ENCODE measurements at regions not wholly inside any gene's neighbourhood (a gene's known extent, or its start where the extent isn't known, plus 50 kb on each side); places are given as distances from the start of the nearest gene placed in this dataset.

DNA sequence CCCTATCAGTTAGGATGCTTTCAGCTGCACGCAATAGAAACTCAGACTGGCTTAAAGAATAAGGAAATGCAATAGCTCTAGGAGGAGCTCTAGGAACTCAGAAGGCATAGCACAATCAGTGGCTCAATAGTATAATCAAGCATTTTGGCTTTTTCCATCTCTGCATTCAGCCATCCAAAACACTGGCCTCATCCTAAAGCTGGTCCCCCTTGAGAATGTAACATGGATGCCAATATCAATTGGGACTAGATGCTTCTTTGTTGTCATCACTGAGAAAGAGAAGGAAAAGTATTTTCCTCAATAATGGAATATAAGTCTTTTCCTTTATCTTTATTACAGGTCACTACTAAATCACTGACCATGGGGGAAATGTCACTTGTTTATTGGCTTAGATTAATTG is 509.5 kb downstream of the PLPP3 start:
- H3K56ac ChIP-seq (ENCODE audit: insufficient read length, low read depth, low read length) = no peak overlapping the region
- Mint-ChIP-seq H3K27me3 (ENCODE audit: low read depth) (no peaks in the 10 kb centered on the region; the same call in 1 of the 2 replicates), H3K4me3 (no peak overlapping the region), H3K9me3 (no peaks in the 10 kb centered on the region), H3K36me3 (ENCODE audit: insufficient read depth in 1 of 3, low read depth in 3 of 3) (no peaks in the 10 kb centered on the region), H3K4me1 (no peaks in the 10 kb centered on the region), H3K27ac (no peak overlapping the region)
- H3K4ac ChIP-seq (ENCODE audit: low read depth, low read length) = no peak overlapping the region
- no peak overlapping the region for H2BK15ac ChIP-seq (ENCODE audit: low read depth, low read length)
- H3K79me1 ChIP-seq (ENCODE audit: insufficient read depth, low read depth, low read length, poor library complexity, severe bottlenecking) = no peaks in the 10 kb centered on the region
- H3K79me2 ChIP-seq (ENCODE audit: insufficient read depth, low read length) = no peaks in the 10 kb centered on the region
- H3K14ac ChIP-seq (ENCODE audit: insufficient read depth, low read length) = no peak overlapping the region
- no peak overlapping the region for H2BK12ac ChIP-seq (ENCODE audit: insufficient read length, low read depth, low read length)
- TF ChIP-seq, protein P1, sequence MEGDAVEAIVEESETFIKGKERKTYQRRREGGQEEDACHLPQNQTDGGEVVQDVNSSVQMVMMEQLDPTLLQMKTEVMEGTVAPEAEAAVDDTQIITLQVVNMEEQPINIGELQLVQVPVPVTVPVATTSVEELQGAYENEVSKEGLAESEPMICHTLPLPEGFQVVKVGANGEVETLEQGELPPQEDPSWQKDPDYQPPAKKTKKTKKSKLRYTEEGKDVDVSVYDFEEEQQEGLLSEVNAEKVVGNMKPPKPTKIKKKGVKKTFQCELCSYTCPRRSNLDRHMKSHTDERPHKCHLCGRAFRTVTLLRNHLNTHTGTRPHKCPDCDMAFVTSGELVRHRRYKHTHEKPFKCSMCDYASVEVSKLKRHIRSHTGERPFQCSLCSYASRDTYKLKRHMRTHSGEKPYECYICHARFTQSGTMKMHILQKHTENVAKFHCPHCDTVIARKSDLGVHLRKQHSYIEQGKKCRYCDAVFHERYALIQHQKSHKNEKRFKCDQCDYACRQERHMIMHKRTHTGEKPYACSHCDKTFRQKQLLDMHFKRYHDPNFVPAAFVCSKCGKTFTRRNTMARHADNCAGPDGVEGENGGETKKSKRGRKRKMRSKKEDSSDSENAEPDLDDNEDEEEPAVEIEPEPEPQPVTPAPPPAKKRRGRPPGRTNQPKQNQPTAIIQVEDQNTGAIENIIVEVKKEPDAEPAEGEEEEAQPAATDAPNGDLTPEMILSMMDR (conservative IDR thresholded peaks at IDR 0.05) = no peak
- H2BK20ac ChIP-seq (ENCODE audit: low read depth, low read length, poor library complexity, severe bottlenecking) = no peak overlapping the region
- H3K4me1 ChIP-seq (ENCODE audit: insufficient read depth, low read length) = no peaks in the 10 kb centered on the region
- no peak overlapping the region for H2BK5ac ChIP-seq (ENCODE audit: insufficient read length, low read length)
- H3K4me2 ChIP-seq (ENCODE audit: insufficient read depth, insufficient read length, low read length) = no peak overlapping the region
- H4K20me1 ChIP-seq (ENCODE audit: control insufficient read depth, insufficient read depth, insufficient read length) = no peaks in the 10 kb centered on the region
- H3K18ac ChIP-seq (ENCODE audit: insufficient read length, low read depth, low read length) = no peak overlapping the region
- no peaks in the 10 kb centered on the region for H3K9me3 ChIP-seq (ENCODE audit: control insufficient read depth, low read depth, low read length)
- H4K8ac ChIP-seq (replicated peaks; ENCODE audit: insufficient read length, low read depth, low read length) = no peak overlapping the region
- H3K23me2 ChIP-seq (ENCODE audit: insufficient read length, low read depth, low read length, poor library complexity, severe bottlenecking) = no peaks in the 10 kb centered on the region
- no peak overlapping the region for H2BK120ac ChIP-seq (ENCODE audit: low read depth, low read length, poor library complexity, severe bottlenecking)
- no CpG with 5 or more reads among the region's 1 CpG for WGBS (ENCODE audit: extremely low coverage, insufficient read length, low lambda C conversion rate)
- H2AFZ ChIP-seq (ENCODE audit: low read length) = no peak overlapping the region
- H3T11ph ChIP-seq (ENCODE audit: low read length) = no peak overlapping the region
- H2AK5ac ChIP-seq (ENCODE audit: insufficient read length, low read length) = no peak overlapping the region
- H3K27me3 ChIP-seq (ENCODE audit: insufficient read depth, low read length) = no peaks in the 10 kb centered on the region
- no peak overlapping the region for H4K5ac ChIP-seq (ENCODE audit: insufficient read length, low read depth, low read length)
- no peak overlapping the region for H3K23ac ChIP-seq (ENCODE audit: insufficient read length, low read depth, low read length)
- H4K91ac ChIP-seq (ENCODE audit: insufficient read length, low read depth, low read length) = no peak overlapping the region
- DNase-seq = no peak
- H3K27ac ChIP-seq (ENCODE audit: insufficient read length, low read depth, low read length) = no peak overlapping the region
- no peak overlapping the region for H3K9ac ChIP-seq (ENCODE audit: extremely low read depth, insufficient read length, low read length)

Data from H9 (cell line).